ENCODE measurements at regions not wholly inside any gene's neighbourhood (a gene's known extent, or its start where the extent isn't known, plus 50 kb on each side); places are given as distances from the start of the nearest gene placed in this dataset.
"Not testable (repeated sequence)": the region's sequence is repeated elsewhere in the genome, so short reads cannot be mapped to it uniquely, and the experiment has no call there.

GRCh38 chr21:38912789-38913119 lies 107.0 kb downstream of the ETS2 start:
- no peak for DNase-seq (ENCODE audit: low spot score)

GRCh38 chr21:38912102-38912629 lies 106.4 kb downstream of the ETS2 start:
- no peak for DNase-seq (ENCODE audit: low spot score)

GRCh38 chr21:38911484-38912101 lies 105.9 kb downstream of the ETS2 start:
- peak; percentile 72 for DNase-seq (ENCODE audit: low spot score)

- peak; percentile 88 for DNase-seq (ENCODE audit: low spot score)
Measured at GRCh38 chr21:38910390-38911067, 104.8 kb downstream of the ETS2 start.

GRCh38 chr21:38909929-38910328 lies 104.2 kb downstream of the ETS2 start:
- DNase-seq (ENCODE audit: low spot score): no peak

GRCh38 chr21:38909109-38909508 lies 103.4 kb downstream of the ETS2 start:
- DNase-seq (ENCODE audit: low spot score): no peak

GRCh38 chr21:38908537-38908936 lies 102.8 kb downstream of the ETS2 start:
- no peak for DNase-seq (ENCODE audit: low spot score)

GRCh38 chr21:38905752-38906151 lies 100.0 kb downstream of the ETS2 start:
- no peak for DNase-seq (ENCODE audit: low spot score)

- DNase-seq (ENCODE audit: low spot score): no peak
Measured at GRCh38 chr21:38905328-38905727, 99.6 kb downstream of the ETS2 start.

- no peak for DNase-seq (ENCODE audit: low spot score)
Measured at GRCh38 chr21:38903690-38904139, 98.0 kb downstream of the ETS2 start.

GRCh38 chr21:38902608-38903445 lies 97.1 kb downstream of the ETS2 start:
- no peak for DNase-seq (ENCODE audit: low spot score)

- no peak for DNase-seq (ENCODE audit: low spot score)
Measured at GRCh38 chr21:38900499-38900898, 94.8 kb downstream of the ETS2 start.

- DNase-seq (ENCODE audit: low spot score): not testable (repeated sequence)
Measured at GRCh38 chr21:38899985-38900384, 94.3 kb downstream of the ETS2 start.

- DNase-seq (ENCODE audit: low spot score): no peak
Measured at GRCh38 chr21:38899277-38899947, 93.7 kb downstream of the ETS2 start.

GRCh38 chr21:38898422-38899096 lies 92.8 kb downstream of the ETS2 start:
- no peak for DNase-seq (ENCODE audit: low spot score)

GRCh38 chr21:38897532-38898421 lies 92.0 kb downstream of the ETS2 start:
- no peak for DNase-seq (ENCODE audit: low spot score)

- no peak for DNase-seq (ENCODE audit: low spot score)
Measured at GRCh38 chr21:38894899-38895298, 89.2 kb downstream of the ETS2 start.

- no peak for DNase-seq (ENCODE audit: low spot score)
Measured at GRCh38 chr21:38888991-38889561, 83.3 kb downstream of the ETS2 start.

GRCh38 chr21:38887749-38888148 lies 82.0 kb downstream of the ETS2 start:
- DNase-seq (ENCODE audit: low spot score): no peak

- DNase-seq (ENCODE audit: low spot score): no peak
Measured at GRCh38 chr21:38887062-38887686, 81.4 kb downstream of the ETS2 start.

Data from LoVo (cell line).